ENCODE measurements at regions not wholly inside any gene's neighbourhood (a gene's known extent, or its start where the extent isn't known, plus 50 kb on each side); places are given as distances from the start of the nearest gene placed in this dataset.
"Not testable (repeated sequence)": the region's sequence is repeated elsewhere in the genome, so short reads cannot be mapped to it uniquely, and the experiment has no call there.

- no peak for TF ChIP-seq POLR2AphosphoS5 (IDR thresholded peaks at IDR 0.05; ENCODE audit: insufficient read depth in 1 of 2, low read depth in 1 of 2)
- TF ChIP-seq CTCF (IDR thresholded peaks at IDR 0.05) = no peak
- TF ChIP-seq POLR2A (IDR thresholded peaks at IDR 0.05) = no peak
- intact Hi-C loops (cut with DNase I) = no loop called here
Measured at GRCh38 chr17:83026311-83026811, 53.0 kb upstream of the METRNL start.

GRCh38 chr17:83026921-83027320 is 52.5 kb upstream of the METRNL start:
- DNase-seq (ENCODE audit: extremely low spot score in 2 of 2) = peak in 1 of 2 donors; percentile 6
- intact Hi-C loops (cut with DNase I); H3K36me3 ChIP-seq; H3K4me1 ChIP-seq; H3K4me3 ChIP-seq; H3K27me3 ChIP-seq; H3K27ac ChIP-seq; H3K9me3 ChIP-seq: not testable (repeated sequence)

More at GRCh38 chr17:83026311-83026811, 53.0 kb upstream of the METRNL start:
- Histone ChIP-seq H3K4me3 (no peak overlapping the region), H3K36me3 (no peaks in the 10 kb centered on the region), H3K27ac (no peak overlapping the region), H3K9me3 (no peaks in the 10 kb centered on the region), H3K4me1 (no peaks in the 10 kb centered on the region), H3K27me3 (no peaks in the 10 kb centered on the region)
- peak in 1 of 2 donors; percentile 56 for DNase-seq (ENCODE audit: extremely low spot score in 2 of 2)

- DNase-seq (ENCODE audit: extremely low spot score in 2 of 2) = peak in 1 of 2 donors; percentile 70
- H3K9me3 ChIP-seq = no peaks in the 10 kb centered on the region
- H3K27ac ChIP-seq = no peak overlapping the region
- no peak overlapping the region for H3K4me3 ChIP-seq
- H3K4me1 ChIP-seq = no peaks in the 10 kb centered on the region
- TF ChIP-seq CTCF (IDR thresholded peaks at IDR 0.05) = no peak
- TF ChIP-seq POLR2A (IDR thresholded peaks at IDR 0.05) = no peak
- TF ChIP-seq POLR2AphosphoS5 (IDR thresholded peaks at IDR 0.05; ENCODE audit: insufficient read depth in 1 of 2, low read depth in 1 of 2) = no peak
- no peaks in the 10 kb centered on the region for H3K27me3 ChIP-seq
- no peaks in the 10 kb centered on the region for H3K36me3 ChIP-seq
- intact Hi-C loops (cut with DNase I) = no loop called here
Measured at GRCh38 chr17:83028851-83029250, 50.6 kb upstream of the METRNL start.

- peak in 1 of 2 donors; percentile 65 for DNase-seq (ENCODE audit: extremely low spot score in 2 of 2)
- TF ChIP-seq CTCF (IDR thresholded peaks at IDR 0.05) = no peak
- no peak for TF ChIP-seq POLR2A (IDR thresholded peaks at IDR 0.05)
- no peak for TF ChIP-seq POLR2AphosphoS5 (IDR thresholded peaks at IDR 0.05; ENCODE audit: insufficient read depth in 1 of 2, low read depth in 1 of 2)
- no peaks in the 10 kb centered on the region for H3K27me3 ChIP-seq
- no peak overlapping the region for H3K27ac ChIP-seq
- no peak overlapping the region for H3K4me3 ChIP-seq
- no peaks in the 10 kb centered on the region for H3K9me3 ChIP-seq
- no peaks in the 10 kb centered on the region for H3K4me1 ChIP-seq
- intact Hi-C loops (cut with DNase I) = no loop called here
- no peaks in the 10 kb centered on the region for H3K36me3 ChIP-seq
Measured at GRCh38 chr17:83029571-83029970, 49.8 kb upstream of the METRNL start.
